ENCODE measurements at regions not wholly inside any gene's neighbourhood (a gene's known extent, or its start where the extent isn't known, plus 50 kb on each side); places are given as distances from the start of the nearest gene placed in this dataset.
"Not testable (repeated sequence)": the region's sequence is repeated elsewhere in the genome, so short reads cannot be mapped to it uniquely, and the experiment has no call there.

DNA sequence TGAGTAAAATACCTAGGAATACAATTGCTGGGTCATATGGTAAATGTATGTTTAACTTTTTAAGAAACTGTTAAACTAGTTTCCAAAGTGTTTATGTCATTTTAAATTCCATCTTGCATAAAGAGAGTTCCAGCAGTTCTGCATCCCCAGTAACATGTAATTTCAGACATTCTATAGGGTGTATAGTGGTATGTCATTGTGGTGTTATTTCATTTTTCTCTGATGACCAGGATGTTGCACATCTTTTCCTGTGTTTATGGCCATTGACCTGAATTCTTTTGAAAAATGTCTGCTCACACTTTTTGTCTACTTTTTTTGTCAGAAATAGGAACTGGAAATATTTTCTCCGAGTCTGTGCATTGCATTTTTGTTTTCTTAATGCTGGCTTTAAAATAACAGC, 128.9 kb downstream of the TMEM200A start:
- DNase-seq (ENCODE audit: extremely low read depth in 1 of 11, low read depth in 9 of 11, low spot score in 4 of 11): no peak

GRCh38 chr6:130500693-130501092, 134.9 kb downstream of the TMEM200A start:
- DNase-seq (ENCODE audit: extremely low read depth in 1 of 11, low read depth in 9 of 11, low spot score in 4 of 11): no peak

DNA sequence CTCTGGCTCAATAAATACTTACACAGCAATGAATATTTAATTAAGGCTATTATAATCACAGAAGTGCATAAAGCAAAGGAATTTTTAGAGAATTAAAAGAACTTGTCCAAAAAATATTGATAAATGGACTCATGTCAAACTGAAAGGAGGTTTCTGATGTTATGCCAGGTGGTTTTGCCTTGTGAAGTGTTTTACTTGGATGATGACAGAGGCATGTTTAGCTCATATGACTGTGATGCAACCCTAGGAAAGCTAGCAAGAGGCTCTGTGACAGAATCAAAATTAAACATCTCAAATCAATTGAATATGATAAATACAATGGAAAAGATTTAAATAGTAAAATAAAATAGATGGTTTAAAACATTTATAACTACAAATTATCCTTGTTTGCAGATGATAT, 137.3 kb downstream of the TMEM200A start:
- DNase-seq (ENCODE audit: extremely low read depth in 1 of 11, low read depth in 9 of 11, low spot score in 4 of 11): no peak

GRCh38 chr6:130505808-130506598, 140.2 kb downstream of the TMEM200A start:
- DNase-seq (ENCODE audit: extremely low read depth in 1 of 11, low read depth in 9 of 11, low spot score in 4 of 11): no peak

DNA sequence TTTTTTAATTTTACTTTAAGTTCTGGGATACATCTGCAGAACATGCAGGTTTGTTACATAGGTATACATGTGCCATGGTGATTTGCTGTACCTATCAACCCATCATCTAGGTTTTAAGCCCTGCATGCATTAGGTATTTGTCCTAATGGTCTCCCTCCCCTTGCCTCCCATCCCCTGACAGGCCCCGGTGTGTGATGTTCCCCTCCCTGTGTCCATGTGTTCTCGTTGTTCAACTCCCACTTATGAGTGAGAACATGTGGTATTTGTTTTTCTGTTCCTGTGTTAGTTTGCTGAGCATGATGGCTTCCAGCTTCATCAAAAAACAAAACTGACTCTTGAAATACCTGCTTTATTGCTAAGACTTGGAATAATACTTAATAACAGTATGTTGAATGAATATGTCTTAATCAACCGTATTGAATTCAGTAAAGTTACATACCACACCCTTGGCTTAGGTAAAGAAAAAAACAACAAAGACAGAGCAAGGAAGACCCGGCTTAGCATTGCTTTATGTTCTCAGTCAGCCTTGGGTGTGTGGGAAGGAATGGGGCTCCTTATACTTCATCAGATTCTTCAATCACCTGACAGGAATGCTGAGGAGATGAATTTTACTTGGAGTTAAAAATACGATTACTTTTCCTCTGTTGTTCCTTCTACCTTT, 141.3 kb downstream of the TMEM200A start:
- DNase-seq (ENCODE audit: extremely low read depth in 1 of 11, low read depth in 9 of 11, low spot score in 4 of 11): not testable (repeated sequence)

DNA sequence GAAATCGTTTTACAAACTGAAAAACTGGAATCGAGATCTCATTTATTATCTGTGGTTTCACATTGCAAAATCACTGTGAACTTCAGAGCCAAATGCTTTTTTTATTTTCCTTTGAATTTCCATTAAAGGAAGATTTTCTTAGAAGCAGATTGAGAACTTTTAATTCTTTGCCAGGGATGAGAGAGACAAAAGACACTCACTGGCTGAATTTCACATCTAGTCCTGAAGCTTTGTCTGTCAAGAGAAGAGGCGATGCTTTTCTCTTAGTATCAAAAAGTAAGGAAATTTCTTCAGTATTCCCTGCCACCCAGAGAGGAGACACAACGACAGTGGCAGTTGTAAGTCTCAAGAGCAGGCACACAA, 141.8 kb downstream of the TMEM200A start:
- no peak for DNase-seq (ENCODE audit: extremely low read depth in 1 of 11, low read depth in 9 of 11, low spot score in 4 of 11)

GRCh38 chr6:130513770-130514169, 148.0 kb downstream of the TMEM200A start:
- peak in 1 of 11 donors; percentile 4 for DNase-seq (ENCODE audit: extremely low read depth in 1 of 11, low read depth in 9 of 11, low spot score in 4 of 11)

DNA sequence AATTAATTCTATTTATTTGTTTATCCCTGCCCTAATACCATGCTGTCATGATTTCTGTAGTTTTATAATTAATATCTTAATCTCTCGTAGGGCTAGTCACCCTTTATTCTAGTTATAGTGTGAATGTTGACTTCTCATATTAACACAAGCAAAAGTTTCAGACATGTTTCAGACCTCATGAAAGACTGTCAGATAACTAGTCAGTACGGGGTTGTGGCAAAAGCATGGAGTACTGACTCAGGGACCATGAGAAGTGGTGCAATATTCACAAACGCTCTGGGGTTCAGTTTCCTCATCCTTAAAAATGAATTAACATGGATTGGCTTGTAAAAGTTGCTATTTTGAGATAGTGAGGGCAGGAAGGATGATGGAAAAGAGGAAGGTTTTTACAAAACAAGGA, 148.9 kb downstream of the TMEM200A start:
- DNase-seq (ENCODE audit: extremely low read depth in 1 of 11, low read depth in 9 of 11, low spot score in 4 of 11): no peak

DNA sequence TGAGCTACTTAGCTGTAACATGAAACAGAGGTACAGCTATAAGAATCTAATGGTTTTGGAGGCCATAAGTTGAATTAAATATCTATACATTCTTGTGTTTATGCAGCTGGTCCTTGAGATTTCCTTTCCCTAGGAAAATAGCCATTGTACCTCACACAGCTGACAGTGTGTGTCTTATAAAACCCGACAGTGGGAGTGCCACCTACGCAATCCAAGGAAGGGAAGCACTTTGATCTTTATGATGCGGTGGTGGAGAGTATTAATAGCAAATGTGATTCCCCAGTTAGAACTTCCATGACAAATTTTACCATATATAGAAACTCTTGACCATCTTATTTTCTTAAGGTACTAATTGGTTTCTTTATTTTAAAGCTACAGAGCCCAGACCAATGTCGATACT, 149.5 kb downstream of the TMEM200A start:
- no peak for DNase-seq (ENCODE audit: extremely low read depth in 1 of 11, low read depth in 9 of 11, low spot score in 4 of 11)

DNA sequence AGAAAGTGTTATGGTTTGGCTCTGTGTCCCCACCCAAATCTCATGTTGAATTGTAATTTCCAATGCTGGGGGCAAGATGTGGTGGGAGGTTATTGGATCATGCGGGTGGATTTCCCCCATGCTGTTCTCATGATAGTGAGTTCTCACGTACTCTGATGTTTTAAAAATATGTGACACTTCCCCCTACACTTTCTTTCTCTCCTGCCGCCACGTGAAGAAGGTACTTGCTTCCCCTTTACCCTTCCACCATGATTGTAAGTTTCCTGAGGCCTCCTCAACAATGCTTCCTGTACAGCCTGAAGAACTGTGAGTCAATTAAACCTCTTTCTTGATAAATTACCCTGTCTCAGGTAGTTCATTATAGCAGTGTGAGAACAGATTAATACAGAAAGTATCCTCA, 150.8 kb downstream of the TMEM200A start:
- DNase-seq (ENCODE audit: extremely low read depth in 1 of 11, low read depth in 9 of 11, low spot score in 4 of 11): no peak

- no peak for DNase-seq (ENCODE audit: extremely low read depth in 1 of 11, low read depth in 9 of 11, low spot score in 4 of 11)
Measured at GRCh38 chr6:130517444-130517931, 151.7 kb downstream of the TMEM200A start.

- no peak for DNase-seq (ENCODE audit: extremely low read depth in 1 of 11, low read depth in 9 of 11, low spot score in 4 of 11)
Measured at GRCh38 chr6:130518588-130518987, 152.8 kb downstream of the TMEM200A start.

GRCh38 chr6:130520221-130520620, 154.4 kb downstream of the TMEM200A start:
- no peak for DNase-seq (ENCODE audit: extremely low read depth in 1 of 11, low read depth in 9 of 11, low spot score in 4 of 11)

DNA sequence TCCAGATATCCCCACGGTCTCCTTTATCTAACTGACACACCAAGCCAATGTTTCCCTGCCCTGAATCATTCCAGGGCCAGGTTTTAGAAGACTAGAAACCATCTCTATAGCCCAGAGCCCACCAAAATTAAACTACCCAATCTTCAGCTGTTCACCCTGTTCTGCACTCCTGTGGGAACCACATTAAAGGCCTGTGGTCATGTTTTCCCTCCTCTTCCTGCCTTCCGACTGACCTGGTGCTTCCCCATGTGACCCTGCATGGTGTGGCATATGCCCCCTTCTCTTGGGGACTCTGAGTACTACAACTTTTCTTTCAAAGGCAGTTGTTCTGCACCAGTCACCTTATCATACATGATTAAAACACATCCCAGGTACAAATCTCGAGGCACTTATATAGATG, 155.0 kb downstream of the TMEM200A start:
- no peak for DNase-seq (ENCODE audit: extremely low read depth in 1 of 11, low read depth in 9 of 11, low spot score in 4 of 11)

GRCh38 chr6:130524552-130524951, 158.7 kb downstream of the TMEM200A start:
- no peak for DNase-seq (ENCODE audit: extremely low read depth in 1 of 11, low read depth in 9 of 11, low spot score in 4 of 11)

- DNase-seq (ENCODE audit: extremely low read depth in 1 of 11, low read depth in 9 of 11, low spot score in 4 of 11): no peak
Measured at GRCh38 chr6:130525408-130525807, 159.6 kb downstream of the TMEM200A start.

- DNase-seq (ENCODE audit: extremely low read depth in 1 of 11, low read depth in 9 of 11, low spot score in 4 of 11): no peak
Measured at GRCh38 chr6:130526466-130526865, 160.6 kb downstream of the TMEM200A start.

DNA sequence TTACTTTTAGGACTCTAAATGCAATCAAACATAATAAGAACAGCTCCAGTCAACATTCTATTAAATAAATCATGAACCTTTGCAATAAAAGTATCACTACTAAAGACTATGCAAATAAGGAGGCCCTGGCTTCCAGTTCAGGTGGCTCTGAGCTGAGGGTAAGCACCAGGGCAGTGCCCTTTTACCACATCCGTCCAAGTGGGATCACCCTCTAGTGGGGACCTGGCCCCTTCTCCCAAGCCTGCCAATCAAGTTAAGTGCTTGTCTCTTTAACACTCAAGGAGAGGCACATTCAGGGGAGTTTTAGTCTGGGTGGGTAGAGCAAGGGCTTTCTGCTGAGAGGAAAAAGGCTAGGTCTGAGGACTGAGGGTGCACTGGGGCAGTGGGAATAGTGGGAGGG, 161.4 kb downstream of the TMEM200A start:
- no peak for DNase-seq (ENCODE audit: extremely low read depth in 1 of 11, low read depth in 9 of 11, low spot score in 4 of 11)

DNA sequence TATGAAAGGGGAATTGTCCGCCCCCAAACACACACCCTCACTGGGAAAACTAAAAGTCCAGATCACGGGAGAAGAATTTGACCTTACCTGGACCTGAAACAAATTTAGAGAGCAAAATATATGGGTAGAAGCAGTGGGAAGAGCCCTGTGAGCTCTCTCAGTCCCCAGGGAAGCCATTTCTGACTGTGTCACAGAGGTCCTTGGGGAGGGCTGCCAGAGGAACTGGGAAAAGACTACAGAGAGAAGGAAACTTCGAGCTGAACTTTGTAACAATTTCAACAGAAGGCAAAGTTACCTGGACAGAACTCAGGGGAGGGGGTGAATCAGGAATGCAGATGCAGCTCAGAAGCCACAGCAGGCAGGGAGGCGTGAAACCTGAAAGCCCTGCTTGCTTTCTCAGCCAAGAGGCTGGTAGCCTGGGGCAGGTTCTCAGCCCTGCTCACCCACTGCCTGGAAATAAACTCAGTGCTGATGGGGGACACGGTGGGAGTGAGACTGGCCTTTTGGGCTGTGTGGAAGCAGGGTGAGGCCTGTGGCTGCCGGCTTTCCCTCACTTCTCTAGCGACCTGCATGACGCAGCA, 163.8 kb downstream of the TMEM200A start:
- DNase-seq (ENCODE audit: extremely low read depth in 1 of 11, low read depth in 9 of 11, low spot score in 4 of 11): no peak

DNA sequence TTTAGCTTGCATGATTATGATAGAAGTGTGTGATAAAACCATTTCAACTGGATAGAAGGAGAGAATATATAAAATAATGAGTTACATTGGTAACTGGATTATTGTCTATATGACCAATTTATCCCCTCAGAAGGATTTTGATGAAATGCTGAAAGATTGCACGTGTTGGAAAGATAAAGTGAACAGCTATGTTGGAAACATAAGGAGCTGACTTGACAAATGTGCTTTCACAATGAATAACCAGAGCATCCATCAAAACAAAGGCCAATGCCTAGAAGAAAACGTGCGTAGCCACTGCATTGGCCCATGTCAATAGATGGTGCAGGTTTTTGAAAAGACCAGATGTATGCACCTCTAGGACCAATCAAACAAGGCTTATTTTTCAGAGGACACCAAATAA, 168.8 kb downstream of the TMEM200A start:
- no peak for DNase-seq (ENCODE audit: extremely low read depth in 1 of 11, low read depth in 9 of 11, low spot score in 4 of 11)
